Peyer's patch (tissue), 4 donors: ENCODE measurements at regions not wholly inside any gene's neighbourhood (a gene's known extent, or its start where the extent isn't known, plus 50 kb on each side); places are given as distances from the start of the nearest gene placed in this dataset.

ENCODE experiments used
- POLR2A ChIP-seq, 2 donors: fragments of 450-650 bp; IDR thresholded peaks; one replicate each; pipeline ENCODE4 v1.5.1; 2017; ENCODE audit warnings: antibody characterized with exemption in 2 of 2, mild to moderate bottlenecking in 2 of 2, moderate library complexity in 2 of 2
- TF ChIP-seq, protein P1 (sequence below), 6 experiments: fragments of 450-650 bp in 4 of 6; fragments of 200-600 bp in 2 of 6; sonication (generic) in 1 of 6; IDR thresholded peaks; one replicate each; pipeline ENCODE4 v1.5.1; 2017 to 2019; ENCODE audit warnings: antibody characterized with exemption in 6 of 6, mild to moderate bottlenecking in 3 of 6, moderate library complexity in 1 of 6

DNA sequence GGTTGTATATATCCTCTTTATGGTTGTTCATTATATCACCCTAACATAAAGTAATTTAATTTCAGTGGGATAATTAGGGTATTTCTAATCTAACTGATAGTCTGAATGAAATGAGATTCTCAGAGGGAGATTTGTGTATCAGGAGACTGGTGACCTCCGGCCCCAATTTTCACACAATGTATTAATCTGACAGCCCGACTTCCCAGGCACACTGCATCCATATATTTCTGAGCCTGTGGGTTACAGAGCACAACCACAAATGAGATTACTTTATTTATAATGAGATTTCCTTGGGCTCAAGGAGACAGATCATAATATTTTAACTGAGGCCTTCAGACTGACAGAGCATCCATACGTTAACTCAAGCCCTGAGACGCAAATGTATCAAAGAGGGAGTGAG lies 125.9 kb downstream of the RCN1 start:
- TF ChIP-seq POLR2A (IDR thresholded peaks at IDR 0.05): no peak
- TF ChIP-seq, protein P1, sequence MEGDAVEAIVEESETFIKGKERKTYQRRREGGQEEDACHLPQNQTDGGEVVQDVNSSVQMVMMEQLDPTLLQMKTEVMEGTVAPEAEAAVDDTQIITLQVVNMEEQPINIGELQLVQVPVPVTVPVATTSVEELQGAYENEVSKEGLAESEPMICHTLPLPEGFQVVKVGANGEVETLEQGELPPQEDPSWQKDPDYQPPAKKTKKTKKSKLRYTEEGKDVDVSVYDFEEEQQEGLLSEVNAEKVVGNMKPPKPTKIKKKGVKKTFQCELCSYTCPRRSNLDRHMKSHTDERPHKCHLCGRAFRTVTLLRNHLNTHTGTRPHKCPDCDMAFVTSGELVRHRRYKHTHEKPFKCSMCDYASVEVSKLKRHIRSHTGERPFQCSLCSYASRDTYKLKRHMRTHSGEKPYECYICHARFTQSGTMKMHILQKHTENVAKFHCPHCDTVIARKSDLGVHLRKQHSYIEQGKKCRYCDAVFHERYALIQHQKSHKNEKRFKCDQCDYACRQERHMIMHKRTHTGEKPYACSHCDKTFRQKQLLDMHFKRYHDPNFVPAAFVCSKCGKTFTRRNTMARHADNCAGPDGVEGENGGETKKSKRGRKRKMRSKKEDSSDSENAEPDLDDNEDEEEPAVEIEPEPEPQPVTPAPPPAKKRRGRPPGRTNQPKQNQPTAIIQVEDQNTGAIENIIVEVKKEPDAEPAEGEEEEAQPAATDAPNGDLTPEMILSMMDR (IDR thresholded peaks at IDR 0.05): no peak
